ENCODE measurements at regions not wholly inside any gene's neighbourhood (a gene's known extent, or its start where the extent isn't known, plus 50 kb on each side); places are given as distances from the start of the nearest gene placed in this dataset.

GRCh38 chr2:176854878-176855277, 357.7 kb upstream of the HNRNPA3 start:
- ChIA-PET CTCF (interaction anchor here (0.7 kb wide), 1 partner anchor 245 kb away, joined by 3 read pairs; no protein-coding TSS in a partner anchor), POLR2A (ENCODE audit: low non-redundant PET) (no interaction called here)

GRCh38 chr2:176856683-176857082, 355.9 kb upstream of the HNRNPA3 start:
- ChIA-PET CTCF (no interaction called here), POLR2A (ENCODE audit: low non-redundant PET) (no interaction called here)
- no peak overlapping the region for H3K27ac ChIP-seq
- no peak for TF ChIP-seq CTCF (conservative IDR thresholded peaks at IDR 0.05; ENCODE audit: low read depth)
- no peak for DNase-seq (ENCODE audit: low spot score)

More at GRCh38 chr2:176854878-176855277, 357.7 kb upstream of the HNRNPA3 start:
- no peak for TF ChIP-seq CTCF (conservative IDR thresholded peaks at IDR 0.05; ENCODE audit: low read depth)
- H3K27ac ChIP-seq: no peak overlapping the region
- no peak for DNase-seq (ENCODE audit: low spot score)

GRCh38 chr2:176865336-176865735, 347.3 kb upstream of the HNRNPA3 start:
- ChIA-PET CTCF (no interaction called here), POLR2A (ENCODE audit: low non-redundant PET) (no interaction called here)
- TF ChIP-seq CTCF (conservative IDR thresholded peaks at IDR 0.05; ENCODE audit: low read depth): no peak
- no peak overlapping the region for H3K27ac ChIP-seq
- DNase-seq (ENCODE audit: low spot score): no peak

GRCh38 chr2:176872406-176872805, 340.2 kb upstream of the HNRNPA3 start:
- POLR2A ChIA-PET (ENCODE audit: low non-redundant PET): no interaction called here
- no peak overlapping the region for H3K27ac ChIP-seq
- CTCF ChIA-PET: interaction anchor here (0.6 kb wide), 1 partner anchor 1337 kb away, joined by 3 read pairs; no protein-coding TSS in a partner anchor
- no peak for DNase-seq (ENCODE audit: low spot score)
- TF ChIP-seq CTCF (conservative IDR thresholded peaks at IDR 0.05; ENCODE audit: low read depth): no peak

- CTCF ChIA-PET: interaction anchor here (0.7 kb wide), 1 partner anchor 25 kb away, joined by 6 read pairs; no protein-coding TSS in a partner anchor
- DNase-seq (ENCODE audit: low spot score): no peak
- no peak for TF ChIP-seq CTCF (conservative IDR thresholded peaks at IDR 0.05; ENCODE audit: low read depth)
- POLR2A ChIA-PET (ENCODE audit: low non-redundant PET): no interaction called here
- H3K27ac ChIP-seq: no peak overlapping the region
Observed at GRCh38 chr2:176873403-176873802, 339.2 kb upstream of the HNRNPA3 start.

GRCh38 chr2:176876493-176877103, 336.0 kb upstream of the HNRNPA3 start:
- H3K27ac ChIP-seq: no peak overlapping the region
- DNase-seq (ENCODE audit: low spot score): no peak
- POLR2A ChIA-PET (ENCODE audit: low non-redundant PET): no interaction called here
- no peak for TF ChIP-seq CTCF (conservative IDR thresholded peaks at IDR 0.05; ENCODE audit: low read depth)
- CTCF ChIA-PET: interaction anchor here (0.6 kb wide), 3 partner anchors 19 to 257 kb away, joined by 3 to 4 read pairs (median 3); no protein-coding TSS in a partner anchor

Data from RWPE1 (cell line).